Cardiac septum (tissue), 1 donor: ENCODE measurements at regions not wholly inside any gene's neighbourhood (a gene's known extent, or its start where the extent isn't known, plus 50 kb on each side); places are given as distances from the start of the nearest gene placed in this dataset.

ENCODE experiments used
- DNase-seq: peaks from one replicate; pipeline ENCODE4 v3.0.0-alpha.2; 2020; ENCODE audit warnings: low spot score
- intact Hi-C: fragments of 100-400 bp; cut with DNase I; formaldehyde crosslinking; loops from one replicate; pipeline ENCODE4 v1.14.0; 2022
- donor health status: DM: no; HTN: no; CAD: no.

GRCh38 chr20:22807646-22808244 lies 223.4 kb upstream of the FOXA2 start:
- no peak for DNase-seq
- intact Hi-C loops = no loop called here

- no peak for DNase-seq
- intact Hi-C loops = no loop called here
These were observed 224.3 kb upstream of the FOXA2 start for GRCh38 chr20:22808628-22809027.

DNA sequence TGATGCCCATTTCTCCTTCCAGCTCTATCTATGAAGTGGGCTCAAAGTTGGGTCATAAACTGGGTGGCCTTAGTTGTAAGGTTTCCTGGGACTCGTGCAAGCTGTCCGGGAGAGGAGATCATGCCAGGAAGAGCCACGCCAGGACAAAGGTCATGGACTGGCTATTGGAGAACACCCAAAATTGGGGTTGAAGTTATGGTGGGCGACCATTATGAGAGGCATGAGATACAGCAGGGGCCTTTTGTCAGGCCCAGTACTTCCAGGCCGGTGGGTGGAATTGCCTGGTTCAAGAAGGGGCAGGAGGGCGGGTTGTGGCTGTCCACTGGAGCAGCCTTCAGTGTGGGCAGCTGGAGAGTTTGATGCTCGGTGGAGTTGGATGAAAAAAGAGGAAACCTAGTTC lies 225.1 kb upstream of the SSTR4 start:
- intact Hi-C loops = no loop called here
- DNase-seq = no peak

DNA sequence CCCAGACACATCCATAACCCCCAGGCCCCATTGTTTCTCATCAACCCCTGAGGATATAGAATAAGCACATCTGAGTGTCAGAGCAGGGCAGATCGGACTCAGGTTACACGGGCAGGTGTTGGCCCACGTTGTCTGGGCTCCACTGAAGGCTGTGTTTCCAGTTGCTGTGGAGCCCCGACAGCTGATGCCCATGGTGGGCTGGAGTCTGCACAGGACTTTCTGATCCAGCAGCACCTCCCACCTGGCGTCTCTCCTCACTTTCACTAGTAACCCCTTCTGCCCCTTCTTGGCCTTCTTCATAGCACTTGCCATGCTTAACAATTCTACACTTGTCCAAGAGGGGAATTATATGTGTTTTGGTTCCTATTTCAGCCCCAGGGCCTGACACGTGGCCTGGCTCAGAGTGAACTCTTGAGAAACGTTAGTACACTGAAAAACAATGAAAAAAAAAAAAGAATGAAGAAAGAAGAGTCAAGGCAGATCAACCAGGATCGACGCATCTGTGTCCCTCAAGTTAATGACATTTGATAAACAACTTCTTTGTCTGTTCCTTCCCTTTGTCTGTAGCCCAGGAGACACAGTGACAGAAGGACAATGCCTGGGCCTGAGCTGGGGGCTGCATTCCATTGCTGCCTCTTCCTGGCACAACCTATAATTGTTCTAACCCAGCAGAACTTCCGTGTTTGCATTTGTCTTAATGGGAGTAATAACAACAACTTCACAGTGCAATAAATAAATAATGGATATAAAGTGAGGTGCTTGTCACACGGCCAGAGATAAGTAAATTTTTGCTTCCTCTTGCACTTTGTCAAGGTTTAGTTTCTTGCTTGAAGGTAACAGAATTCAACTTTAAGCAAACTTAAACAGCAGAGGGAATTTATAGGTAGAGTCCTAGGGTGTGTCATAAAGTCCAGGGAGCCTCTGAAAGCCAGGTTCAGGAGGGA lies 224.2 kb upstream of the SSTR4 start:
- DNase-seq = no peak
- intact Hi-C loops = no loop called here

DNA sequence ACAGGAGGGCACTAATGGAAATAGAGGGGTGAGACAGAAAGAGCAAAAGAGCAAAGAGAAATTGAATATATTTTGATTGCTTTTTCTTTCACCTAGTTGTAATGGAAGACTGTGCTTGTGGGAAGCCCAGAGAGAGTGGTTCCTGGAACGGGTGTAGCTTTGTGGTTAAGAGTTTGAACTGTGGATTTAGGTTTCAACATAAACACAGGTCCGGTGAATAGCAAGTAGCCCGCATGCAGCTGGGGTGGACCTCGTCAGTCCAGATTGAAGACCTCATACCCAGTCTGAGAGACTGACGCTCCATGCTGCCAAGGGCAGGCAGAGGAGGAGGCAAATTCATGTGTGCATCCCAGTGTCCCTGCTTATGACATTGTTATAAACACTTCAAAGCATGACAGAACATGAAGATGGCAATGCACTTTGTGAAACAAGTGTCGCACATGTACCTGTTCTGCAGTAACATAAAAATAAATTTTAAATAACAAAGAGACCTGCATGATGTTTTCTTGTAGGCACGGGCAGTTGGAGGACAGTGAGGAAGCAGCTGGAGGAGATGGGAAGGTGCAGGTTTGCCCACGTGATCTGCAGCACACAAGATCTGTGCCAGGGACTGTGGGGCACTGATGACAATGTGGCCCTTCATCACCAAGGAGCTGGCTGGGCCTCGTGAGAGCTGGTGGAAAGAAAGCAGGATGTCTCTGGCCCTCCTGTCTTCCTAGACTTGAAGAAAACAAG lies 220.5 kb upstream of the SSTR4 start:
- intact Hi-C loops = no loop called here
- no peak for DNase-seq

DNA sequence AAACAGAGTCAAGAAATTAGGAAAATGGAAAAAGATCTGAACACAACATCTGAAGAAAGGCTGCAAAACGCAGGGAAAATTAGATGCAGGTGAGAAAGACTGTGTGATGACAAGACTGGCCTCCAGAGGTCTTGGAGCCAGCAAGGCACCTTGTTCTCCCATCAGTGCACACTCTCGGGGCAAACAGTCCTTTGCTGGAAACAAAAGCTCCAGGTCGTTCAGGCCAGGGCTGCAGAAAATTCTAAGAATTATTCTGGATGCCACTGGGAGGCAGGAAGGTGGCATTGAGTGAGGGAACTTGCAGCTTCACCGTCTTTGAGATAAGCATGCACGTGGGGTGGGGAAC lies 219.9 kb upstream of the SSTR4 start:
- no peak for DNase-seq
- intact Hi-C loops = no loop called here

- intact Hi-C loops = no loop called here
- no peak for DNase-seq
These were observed 219.4 kb upstream of the SSTR4 start for GRCh38 chr20:22815603-22816315.

- intact Hi-C loops = no loop called here
These were observed 216.5 kb upstream of the SSTR4 start for GRCh38 chr20:22818636-22819035.

GRCh38 chr20:22819112-22819511 lies 216.0 kb upstream of the SSTR4 start:
- intact Hi-C loops = no loop called here
- no peak for DNase-seq

More at GRCh38 chr20:22818636-22819035, 216.5 kb upstream of the SSTR4 start:
- DNase-seq = no peak

GRCh38 chr20:22819784-22820183 lies 215.3 kb upstream of the SSTR4 start:
- no peak for DNase-seq
- intact Hi-C loops = no loop called here

DNA sequence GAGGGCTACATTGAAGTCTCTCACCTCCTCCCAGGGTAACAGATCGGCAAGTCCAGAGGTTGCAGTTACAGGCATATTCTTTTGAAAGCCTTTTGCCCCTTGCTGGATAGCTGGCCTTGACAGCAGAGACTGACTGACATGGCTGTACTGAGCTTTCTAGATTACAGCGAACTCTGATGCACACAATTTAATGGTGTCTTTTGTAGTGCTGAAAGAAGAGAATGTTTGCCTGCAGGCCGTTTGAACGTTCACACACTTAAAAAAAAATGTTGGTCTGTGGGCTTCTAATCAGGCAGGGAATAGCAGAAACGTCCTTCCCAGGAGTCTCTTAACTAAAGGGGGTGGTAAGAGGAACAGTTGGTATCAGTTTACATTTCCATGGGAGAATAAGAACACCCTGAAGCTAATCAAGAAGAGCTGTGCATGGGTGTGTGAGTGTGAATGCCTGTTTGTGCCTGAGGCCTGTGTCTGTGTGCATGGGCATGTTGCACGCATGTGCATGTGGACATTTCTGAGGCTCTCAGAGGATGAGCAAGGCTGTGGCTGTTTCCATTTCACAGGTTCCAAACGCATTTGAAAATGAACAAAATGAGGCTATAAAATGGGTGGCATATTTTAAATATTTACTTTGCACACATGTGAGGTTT lies 213.9 kb upstream of the SSTR4 start:
- intact Hi-C loops = no loop called here
- DNase-seq = no peak

DNA sequence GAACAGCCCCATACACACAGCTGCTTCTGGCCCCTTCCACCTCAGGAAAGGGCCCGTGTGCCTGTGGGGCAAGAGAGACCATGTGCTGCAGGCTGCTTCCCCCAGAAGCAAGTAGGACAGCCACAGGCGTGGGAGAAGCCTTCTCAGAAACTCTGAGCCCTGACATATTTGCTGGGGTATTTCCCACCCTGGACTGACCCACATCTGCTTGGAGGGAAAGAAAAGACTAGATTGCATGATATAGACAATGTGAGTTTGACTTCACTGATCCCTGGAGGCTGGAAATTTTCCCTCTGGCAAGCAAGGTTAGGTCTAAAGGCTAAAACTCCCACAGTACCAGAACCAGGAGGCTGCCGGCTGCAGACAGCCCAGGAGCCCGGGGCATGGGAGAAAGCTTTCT lies 213.3 kb upstream of the SSTR4 start:
- no peak for DNase-seq
- intact Hi-C loops = no loop called here

GRCh38 chr20:22823119-22823518 lies 212.0 kb upstream of the SSTR4 start:
- intact Hi-C loops = no loop called here

DNA sequence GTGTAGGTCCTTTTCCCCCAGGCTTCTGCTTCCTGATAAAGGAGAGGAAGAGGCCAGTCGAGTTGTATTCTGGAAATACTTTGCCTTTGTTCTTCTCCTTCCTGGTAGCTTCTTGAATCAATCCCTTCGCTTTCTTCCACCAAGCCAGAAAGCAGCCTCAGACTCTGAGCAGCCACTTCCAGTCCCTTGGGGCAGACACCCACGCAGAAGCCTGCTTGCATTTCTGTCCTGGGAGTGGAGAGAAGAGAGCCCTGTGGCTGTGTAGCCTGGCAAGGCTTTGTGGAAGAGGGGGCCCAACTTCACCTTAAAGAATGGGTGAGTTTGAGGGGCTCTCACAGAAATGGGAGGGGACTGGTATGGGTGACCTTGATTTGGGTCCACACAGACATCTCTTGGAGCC lies 211.0 kb upstream of the SSTR4 start:
- intact Hi-C loops = no loop called here
- DNase-seq = no peak

More at GRCh38 chr20:22823119-22823518, 212.0 kb upstream of the SSTR4 start:
- DNase-seq = no peak

DNA sequence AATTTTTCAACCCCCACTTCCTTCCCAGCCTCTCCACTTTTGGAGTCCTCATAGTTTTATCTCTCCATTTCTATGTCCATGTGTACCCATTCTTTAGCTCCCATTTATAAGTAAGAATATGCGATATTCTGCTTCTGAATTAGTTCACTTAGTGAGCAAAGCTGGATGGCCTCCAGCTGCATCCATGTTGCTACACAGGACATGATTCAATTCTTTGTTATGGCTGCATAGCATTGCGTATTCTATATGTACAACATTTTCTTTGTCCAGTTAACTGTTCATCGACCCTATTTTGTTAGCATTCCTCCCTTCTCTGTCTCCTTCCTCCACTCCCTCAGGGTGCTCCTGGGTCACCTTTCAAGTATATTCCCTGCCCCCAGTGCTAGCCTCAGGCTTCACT lies 210.0 kb upstream of the SSTR4 start:
- intact Hi-C loops = no loop called here

DNA sequence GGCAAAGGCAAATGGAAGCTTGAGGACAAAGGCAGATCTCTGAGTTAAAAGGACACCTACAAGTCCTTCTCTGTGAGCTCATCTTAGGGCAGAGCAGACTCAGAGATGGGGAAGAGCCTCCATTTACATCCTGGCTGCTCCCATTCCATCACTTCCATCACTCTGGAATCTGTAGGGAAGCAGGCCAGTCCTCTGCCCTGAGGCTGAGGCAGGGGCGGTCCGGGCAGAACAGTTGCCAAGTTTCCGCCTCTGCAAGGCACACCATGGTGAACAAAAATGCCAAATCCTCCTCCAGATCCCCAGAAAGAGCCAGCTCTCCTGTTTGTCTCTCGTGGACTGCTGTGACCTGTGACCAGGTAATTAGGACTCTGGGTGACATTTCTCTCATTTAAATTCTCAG lies 209.6 kb upstream of the SSTR4 start:
- intact Hi-C loops = no loop called here
- no peak for DNase-seq

More for the DNA sequence above, 210.0 kb upstream of the SSTR4 start:
- DNase-seq = no peak

DNA sequence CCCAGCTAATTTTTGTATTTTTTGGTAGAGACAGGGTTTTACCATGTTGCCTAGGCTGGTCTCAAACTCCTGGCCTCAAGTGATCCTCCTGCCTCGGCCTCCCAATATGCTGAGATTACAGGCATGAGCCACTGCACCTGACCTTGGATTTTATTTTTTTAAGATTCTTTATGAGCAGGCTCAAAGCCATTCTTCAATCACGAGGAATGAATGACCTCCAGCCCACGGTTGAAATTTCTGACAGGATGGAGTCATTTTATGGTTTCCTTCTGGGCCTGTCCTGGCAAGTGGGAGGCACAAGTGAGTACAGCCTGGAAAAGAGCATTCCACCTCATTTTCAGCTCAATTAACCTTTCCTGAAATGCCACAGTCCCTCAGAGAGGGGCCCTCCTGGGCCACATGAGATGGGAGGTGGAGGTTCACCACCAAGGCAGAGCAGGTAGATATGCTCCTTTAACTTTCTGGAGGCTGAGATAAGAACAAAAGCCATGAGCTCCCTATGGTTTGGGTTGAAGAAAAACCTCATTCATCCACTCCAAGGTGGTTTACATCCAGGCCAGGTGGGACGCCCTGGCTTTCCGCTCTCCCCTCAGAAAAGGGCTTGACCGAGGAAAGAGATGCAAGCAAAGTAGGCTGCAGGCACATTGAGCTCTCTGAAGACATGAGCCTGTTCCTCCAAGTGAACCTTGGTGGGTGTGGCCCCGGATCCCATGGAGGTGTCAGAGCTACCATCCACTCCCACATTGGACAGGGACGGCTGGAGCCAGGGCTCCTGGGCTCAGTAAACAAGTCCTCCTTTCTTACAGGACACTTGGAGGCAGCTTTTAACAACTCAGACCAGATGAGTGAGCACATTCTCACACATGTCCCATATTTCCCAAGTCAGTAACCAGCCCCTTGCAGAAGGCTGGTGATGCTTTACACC lies 208.5 kb upstream of the SSTR4 start:
- intact Hi-C loops = no loop called here
- DNase-seq = no peak

GRCh38 chr20:22827916-22828315 lies 207.2 kb upstream of the SSTR4 start:
- intact Hi-C loops = no loop called here
- DNase-seq = no peak
